Right lobe of liver (tissue), 6 donors: ENCODE measurements at regions not wholly inside any gene's neighbourhood (a gene's known extent, or its start where the extent isn't known, plus 50 kb on each side); places are given as distances from the start of the nearest gene placed in this dataset.

Experiments
- ATAC-seq, 4 donors: fragments of 200-7000 bp; cut with Tn5 transposase; one replicate each; pipeline ENCODE4 v1.9.1; 2020; ENCODE audit warnings: mild to moderate bottlenecking in 4 of 4, moderate library complexity in 4 of 4
- DNase-seq, 3 donors: peaks; one replicate each; pipeline ENCODE4 v3.0.0-alpha.2; 2020
- H3K27ac ChIP-seq, 3 donors: fragments of 200-600 bp; one replicate each; pipeline ENCODE4 v1.8.0; 2022
- H3K27me3 ChIP-seq, 2 donors: fragments of 200-600 bp; one replicate each; pipeline ENCODE4 v1.8.0; 2022
- H3K36me3 ChIP-seq, 4 donors: fragments of 200-600 bp; sonication (generic) in 1 of 4; one replicate each; pipeline versions ENCODE4 v1.5.1 to v1.8.0; 2017 to 2022; ENCODE audit warnings: control low read depth in 1 of 4
- H3K4me1 ChIP-seq, 4 donors: fragments of 200-600 bp; sonication (generic) in 1 of 4; one replicate each; pipeline versions ENCODE4 v1.5.1 to v1.8.0; 2017 to 2022; ENCODE audit warnings: control low read depth in 1 of 4
- H3K4me3 ChIP-seq, 3 donors: fragments of 200-600 bp; one replicate each; pipeline ENCODE4 v1.8.0; 2022
- H3K9me3 ChIP-seq, 4 donors: fragments of 200-600 bp; sonication (generic) in 1 of 4; one replicate each; pipeline versions ENCODE4 v1.5.1 to v1.8.0; 2017 to 2022; ENCODE audit warnings: control low read depth in 1 of 4
- CTCF ChIP-seq, 4 donors: fragments of 200-600 bp in 3 of 4; fragments of 450-650 bp in 1 of 4; IDR thresholded peaks; one replicate each; pipeline versions ENCODE4 v1.5.1 to v1.8.0; 2016 to 2022; ENCODE audit warnings: antibody characterized with exemption in 4 of 4, mild to moderate bottlenecking in 2 of 4
- POLR2A ChIP-seq: fragments of 450-650 bp; IDR thresholded peaks from one replicate; pipeline ENCODE4 v1.6.1; 2017; ENCODE audit warnings: antibody characterized with exemption, mild to moderate bottlenecking
- WGBS: methylation state at CpG from one replicate; pipeline ENCODE4 v1.1.6; 2018; ENCODE audit warnings: low coverage, low lambda C conversion rate; ENCODE audit not compliant: insufficient coverage; ENCODE audit errors: missing lambda C conversion rate; 5-methylcytosine and 5-hydroxymethylcytosine counted together
- intact Hi-C, 2 donors: fragments of 100-400 bp; cut with DNase I; formaldehyde crosslinking; loops; one replicate each; pipeline versions ENCODE4 v1.11.2 to v1.14.1; 2022
- small RNA-seq, 2 experiments: library from RNA; depleted of rRNA; stranded (forward); fragments of <200 nt; gene quantifications; one replicate each; pipeline ENCODE3, GENCODE V24; 2016
- donor health status: DM: no; HTN: yes; CAD: no.
- donor health status: DM: no; HTN: no; CAD: no.
- donor health status: DM: no; HTN: no; CAD: no.
- donor health status: DM: no; HTN: yes; CAD: no.
- donor health status: DM: no; HTN: yes; CAD: no.

- Histone ChIP-seq H3K36me3 (no peaks in the 10 kb centered on the region), H3K4me1 (no peaks in the 10 kb centered on the region), H3K27ac (no peak overlapping the region), H3K27me3 (no peaks in the 10 kb centered on the region), H3K4me3 (no peak overlapping the region), H3K9me3 (no peaks in the 10 kb centered on the region)
- intact Hi-C loops: no loop called here
- no peak for TF ChIP-seq CTCF (IDR thresholded peaks at IDR 0.05)
- TF ChIP-seq POLR2A: no peak
- DNase-seq (no peak), ATAC-seq (no peak)
- 83% methylated on average over 2 of the region's 2 CpGs for WGBS
Observed at GRCh38 chr18:33812186-33812585, 234.2 kb downstream of the ASXL3 start.

- Histone ChIP-seq H3K4me1 (peaks cover 0 to 28% (median 3%) of the 10 kb centered on the region in 4 donors), H3K36me3 (no peaks in the 10 kb centered on the region), H3K4me3 (no peak overlapping the region), H3K27ac (no peak overlapping the region), H3K27me3 (no peaks in the 10 kb centered on the region), H3K9me3 (no peaks in the 10 kb centered on the region)
- intact Hi-C loops: no loop called here
- no peak for ATAC-seq
- DNase-seq: no peak
- TF ChIP-seq CTCF (IDR thresholded peaks at IDR 0.05) (no peak), POLR2A (no peak)
- WGBS: 66% methylated on average over 4 of the region's 4 CpGs
Observed at GRCh38 chr18:33805592-33805991, 227.6 kb downstream of the ASXL3 start.

- Histone ChIP-seq H3K4me3 (no peak overlapping the region), H3K4me1 (peaks cover 0 to 29% (median 3%) of the 10 kb centered on the region in 4 donors), H3K9me3 (no peaks in the 10 kb centered on the region), H3K36me3 (no peaks in the 10 kb centered on the region), H3K27ac (no peak overlapping the region), H3K27me3 (no peaks in the 10 kb centered on the region)
- ATAC-seq (no peak), DNase-seq (no peak)
- intact Hi-C loops: no loop called here
- TF ChIP-seq POLR2A (no peak), CTCF (IDR thresholded peaks at IDR 0.05) (no peak)
- WGBS: 81% methylated on average over 3 of the region's 3 CpGs
Observed at GRCh38 chr18:33804258-33804657, 226.2 kb downstream of the ASXL3 start.

- no peak for ATAC-seq
- intact Hi-C loops: no loop called here
- Histone ChIP-seq H3K4me1 (peaks cover 0 to 29% (median 3%) of the 10 kb centered on the region in 4 donors), H3K27me3 (no peaks in the 10 kb centered on the region), H3K27ac (no peak overlapping the region), H3K4me3 (no peak overlapping the region), H3K9me3 (no peaks in the 10 kb centered on the region), H3K36me3 (no peaks in the 10 kb centered on the region)
- DNase-seq: no peak
- WGBS: 43% methylated on average over 3 of the region's 3 CpGs
- no peak for TF ChIP-seq POLR2A
Observed at GRCh38 chr18:33803636-33804035, 225.6 kb downstream of the ASXL3 start.

- Histone ChIP-seq H3K4me3 (no peak overlapping the region), H3K27me3 (no peaks in the 10 kb centered on the region), H3K9me3 (no peaks in the 10 kb centered on the region), H3K27ac (no peak overlapping the region), H3K4me1 (peaks cover 0 to 29% (median 3%) of the 10 kb centered on the region in 4 donors), H3K36me3 (no peaks in the 10 kb centered on the region)
- intact Hi-C loops: no loop called here
- ATAC-seq (peak; percentile 85 to 97 (median 94)), DNase-seq (peak in 2 of 3 donors; percentile 74 to 75)
- 5% methylated on average over 2 of the region's 2 CpGs for WGBS
- TF ChIP-seq POLR2A: no peak
- TF ChIP-seq CTCF (IDR thresholded peaks at IDR 0.05): no peak
Observed at GRCh38 chr18:33802955-33803354, 224.9 kb downstream of the ASXL3 start.

Small RNA genes in the stretch of these regions (small RNA-seq; reads per million reads assigned to genes)
- 0 reads per million in 2 experiments for gene RF00019
